ACC112 (cell line): ENCODE measurements at regions not wholly inside any gene's neighbourhood (a gene's known extent, or its start where the extent isn't known, plus 50 kb on each side); places are given as distances from the start of the nearest gene placed in this dataset.
"Not testable (repeated sequence)": the region's sequence is repeated elsewhere in the genome, so short reads cannot be mapped to it uniquely, and the experiment has no call there.

Source experiments
- H2AFZ ChIP-seq: fragments of 200-600 bp; sonication (generic); one replicate; pipeline ENCODE4 v1.6.0; 2017; ENCODE audit warnings: antibody characterized with exemption, low read length; ENCODE audit not compliant: unreplicated experiment
- H3K27ac ChIP-seq: fragments of 200-600 bp; sonication (generic); 2 replicates; pipeline ENCODE4 v1.5.1; 2014; ENCODE audit warnings: low read depth, mild to moderate bottlenecking, antibody characterized with exemption, low read length, moderate library complexity
- H3K27me3 ChIP-seq: fragments of 200-600 bp; sonication (generic); 2 replicates; pipeline ENCODE4 v1.6.1; 2014; ENCODE audit warnings: mild to moderate bottlenecking, antibody characterized with exemption, low read length, moderate library complexity, mixed read lengths; ENCODE audit not compliant: insufficient read depth
- H3K36me3 ChIP-seq: fragments of 200-600 bp; sonication (generic); 2 replicates; pipeline ENCODE4 v1.6.1; 2016; ENCODE audit warnings: mild to moderate bottlenecking, antibody characterized with exemption, low read length, moderate library complexity, mixed read lengths; ENCODE audit not compliant: insufficient read depth
- H3K4me1 ChIP-seq: fragments of 200-600 bp; sonication (generic); one replicate; pipeline ENCODE4 v1.6.1; 2016; ENCODE audit warnings: low read length, mixed read lengths; ENCODE audit not compliant: insufficient read depth, unreplicated experiment, control insufficient read depth
- H3K4me3 ChIP-seq: fragments of 200-600 bp; sonication (generic); 2 replicates; pipeline ENCODE4 v1.5.1; 2014; ENCODE audit warnings: mild to moderate bottlenecking, low read depth, low read length
- H3K79me2 ChIP-seq: fragments of 200-600 bp; sonication (generic); one replicate; pipeline ENCODE4 v1.6.0; 2016; ENCODE audit warnings: low read length; ENCODE audit not compliant: control insufficient read depth, unreplicated experiment, insufficient read depth

- Histone ChIP-seq H3K36me3 (no peaks in the 10 kb centered on the region), H3K79me2 (no peaks in the 10 kb centered on the region), H3K4me3 (no peak overlapping the region), H3K27ac (no peak overlapping the region), H3K4me1 (no peaks in the 10 kb centered on the region), H3K27me3 (no peaks in the 10 kb centered on the region), H2AFZ (no peak overlapping the region)
Measured at GRCh38 chr3:168671091-168671490, 575.4 kb upstream of the GOLIM4 start.

- not testable (repeated sequence) for H3K79me2 ChIP-seq, H3K27ac ChIP-seq, H2AFZ ChIP-seq, H3K27me3 ChIP-seq, H3K4me3 ChIP-seq, H3K4me1 ChIP-seq, H3K36me3 ChIP-seq
Measured at GRCh38 chr3:168660879-168661657, 565.3 kb upstream of the GOLIM4 start.

- H3K4me3 ChIP-seq, result no peak overlapping the region
- no peaks in the 10 kb centered on the region for H3K27me3 ChIP-seq
- H3K27ac ChIP-seq, result no peak overlapping the region
- H3K79me2 ChIP-seq, result no peaks in the 10 kb centered on the region
- no peaks in the 10 kb centered on the region for H3K36me3 ChIP-seq
- H2AFZ ChIP-seq, result no peak overlapping the region
- no peaks in the 10 kb centered on the region for H3K4me1 ChIP-seq
Measured at GRCh38 chr3:168659015-168659414, 563.3 kb upstream of the GOLIM4 start.

- H2AFZ ChIP-seq, result no peak overlapping the region
- H3K79me2 ChIP-seq, result no peaks in the 10 kb centered on the region
- H3K27ac ChIP-seq, result no peak overlapping the region
- H3K36me3 ChIP-seq, result no peaks in the 10 kb centered on the region
- peaks cover 4% of the 10 kb centered on the region; the same call in 1 of the 2 replicates for H3K27me3 ChIP-seq
- no peaks in the 10 kb centered on the region for H3K4me1 ChIP-seq
- no peak overlapping the region for H3K4me3 ChIP-seq
Measured at GRCh38 chr3:168655611-168656010, 559.9 kb upstream of the GOLIM4 start.

GRCh38 chr3:168654700-168655099 is 559.0 kb upstream of the GOLIM4 start:
- H3K79me2 ChIP-seq, result no peaks in the 10 kb centered on the region
- H2AFZ ChIP-seq, result no peak overlapping the region
- no peaks in the 10 kb centered on the region for H3K36me3 ChIP-seq
- H3K27ac ChIP-seq, result no peak overlapping the region
- H3K27me3 ChIP-seq, result peaks cover 4% of the 10 kb centered on the region; the same call in 1 of the 2 replicates
- H3K4me1 ChIP-seq, result no peaks in the 10 kb centered on the region
- no peak overlapping the region for H3K4me3 ChIP-seq

GRCh38 chr3:168653255-168653654 is 557.5 kb upstream of the GOLIM4 start:
- no peak overlapping the region for H3K4me3 ChIP-seq
- H2AFZ ChIP-seq, result no peak overlapping the region

GRCh38 chr3:168648321-168648720 is 552.6 kb upstream of the GOLIM4 start:
- no peak overlapping the region for H3K27ac ChIP-seq
- no peaks in the 10 kb centered on the region for H3K79me2 ChIP-seq
- H3K27me3 ChIP-seq, result peaks cover 4% of the 10 kb centered on the region; the same call in 1 of the 2 replicates
- H3K4me1 ChIP-seq, result no peaks in the 10 kb centered on the region
- H3K4me3 ChIP-seq, result no peak overlapping the region
- no peak overlapping the region for H2AFZ ChIP-seq
- no peaks in the 10 kb centered on the region for H3K36me3 ChIP-seq

More at GRCh38 chr3:168653255-168653654, 557.5 kb upstream of the GOLIM4 start:
- Histone ChIP-seq H3K79me2 (no peaks in the 10 kb centered on the region), H3K27ac (no peak overlapping the region), H3K36me3 (no peaks in the 10 kb centered on the region), H3K27me3 (peaks cover 4% of the 10 kb centered on the region; the same call in 1 of the 2 replicates), H3K4me1 (no peaks in the 10 kb centered on the region)

- no peaks in the 10 kb centered on the region for H3K4me1 ChIP-seq
- no peaks in the 10 kb centered on the region for H3K79me2 ChIP-seq
- H3K27ac ChIP-seq, result no peak overlapping the region
- H3K36me3 ChIP-seq, result no peaks in the 10 kb centered on the region
- H3K4me3 ChIP-seq, result no peak overlapping the region
- H2AFZ ChIP-seq, result no peak overlapping the region
- peaks cover 4% of the 10 kb centered on the region; the same call in 1 of the 2 replicates for H3K27me3 ChIP-seq
Measured at GRCh38 chr3:168647582-168647981, 551.9 kb upstream of the GOLIM4 start.

- no peak overlapping the region for H3K27ac ChIP-seq
- H2AFZ ChIP-seq, result no peak overlapping the region
Measured at GRCh38 chr3:168645180-168645579, 549.5 kb upstream of the GOLIM4 start.

GRCh38 chr3:168628549-168628948 is 532.8 kb upstream of the GOLIM4 start:
- no peaks in the 10 kb centered on the region for H3K79me2 ChIP-seq
- no peaks in the 10 kb centered on the region for H3K4me1 ChIP-seq
- no peak overlapping the region for H3K27ac ChIP-seq
- no peaks in the 10 kb centered on the region for H3K36me3 ChIP-seq
- no peak overlapping the region for H3K4me3 ChIP-seq
- H3K27me3 ChIP-seq, result no peaks in the 10 kb centered on the region; the same call in 1 of the 2 replicates
- H2AFZ ChIP-seq, result no peak overlapping the region

More at GRCh38 chr3:168645180-168645579, 549.5 kb upstream of the GOLIM4 start:
- no peaks in the 10 kb centered on the region for H3K36me3 ChIP-seq
- H3K27me3 ChIP-seq, result no peaks in the 10 kb centered on the region
- no peaks in the 10 kb centered on the region for H3K4me1 ChIP-seq
- H3K79me2 ChIP-seq, result no peaks in the 10 kb centered on the region
- H3K4me3 ChIP-seq, result no peak overlapping the region

- Histone ChIP-seq H3K27ac (no peak overlapping the region), H2AFZ (no peak overlapping the region), H3K4me1 (no peaks in the 10 kb centered on the region), H3K36me3 (no peaks in the 10 kb centered on the region), H3K4me3 (no peak overlapping the region), H3K79me2 (no peaks in the 10 kb centered on the region), H3K27me3 (no peaks in the 10 kb centered on the region; the same call in 1 of the 2 replicates)
Measured at GRCh38 chr3:168625477-168625876, 529.8 kb upstream of the GOLIM4 start.
